Esophagus squamous epithelium (tissue), 4 donors: ENCODE measurements at regions not wholly inside any gene's neighbourhood (a gene's known extent, or its start where the extent isn't known, plus 50 kb on each side); places are given as distances from the start of the nearest gene placed in this dataset.

Experiments used
- CTCF ChIP-seq, 6 experiments: fragments of 450-650 bp in 4 of 6; fragments of 200-600 bp in 2 of 6; sonication (generic) in 2 of 6; IDR thresholded peaks; one replicate each; pipeline ENCODE4 v1.5.1; 2016 to 2019; ENCODE audit warnings: antibody characterized with exemption in 6 of 6, mild to moderate bottlenecking in 4 of 6, moderate library complexity in 4 of 6
- POLR2A ChIP-seq, 4 donors: fragments of 450-650 bp; IDR thresholded peaks; one replicate each; pipeline ENCODE4 v1.6.1; 2017; ENCODE audit warnings: antibody characterized with exemption in 4 of 4, mild to moderate bottlenecking in 4 of 4, moderate library complexity in 3 of 4

- TF ChIP-seq CTCF (IDR thresholded peaks at IDR 0.05) (no peak), POLR2A (IDR thresholded peaks at IDR 0.05) (no peak)
Measured at GRCh38 chr3:3303636-3304035, 124.1 kb upstream of the CRBN start.
